Skeletal muscle satellite cell (primary cell): ENCODE measurements at regions not wholly inside any gene's neighbourhood (a gene's known extent, or its start where the extent isn't known, plus 50 kb on each side); places are given as distances from the start of the nearest gene placed in this dataset.

Experiments
- H3K27me3 ChIP-seq: 2 replicates; pipeline ENCODE4 v1.7.0; 2013; ENCODE audit warnings: low read length; ENCODE audit not compliant: control insufficient read depth, insufficient read depth
- H3K36me3 ChIP-seq: 2 replicates; pipeline ENCODE4 v1.7.0; 2013; ENCODE audit warnings: mild to moderate bottlenecking, control low read depth, low read length; ENCODE audit not compliant: insufficient read depth
- H3K4me1 ChIP-seq: 2 replicates; pipeline ENCODE4 v1.7.0; 2013; ENCODE audit warnings: low read length; ENCODE audit not compliant: control insufficient read depth, insufficient read depth
- H3K4me2 ChIP-seq: 2 replicates; pipeline ENCODE4 v1.7.0; 2013; ENCODE audit warnings: mild to moderate bottlenecking, low read length
- H3K4me3 ChIP-seq: 2 replicates; pipeline ENCODE4 v1.7.0; 2013; ENCODE audit warnings: low read length
- H3K9ac ChIP-seq: 2 replicates; pipeline ENCODE4 v1.7.0; 2013; ENCODE audit warnings: mild to moderate bottlenecking, low read depth, low read length, moderate library complexity
- H3K9me3 ChIP-seq: replicated peaks from 2 replicates; pipeline ENCODE4 v1.7.0; 2013; ENCODE audit warnings: mild to moderate bottlenecking, control low read depth, low read length

- Histone ChIP-seq H3K4me3 (no peak overlapping the region), H3K36me3 (no peaks in the 10 kb centered on the region), H3K4me2 (no peak overlapping the region), H3K4me1 (no peaks in the 10 kb centered on the region), H3K9ac (no peak overlapping the region), H3K9me3 (no peaks in the 10 kb centered on the region), H3K27me3 (no peaks in the 10 kb centered on the region)
These were observed 230.0 kb downstream of the TUSC7 start for GRCh38 chr3:116939550-116939949.

GRCh38 chr3:116940719-116941118 is 231.1 kb downstream of the TUSC7 start:
- Histone ChIP-seq H3K4me1 (no peaks in the 10 kb centered on the region), H3K27me3 (no peaks in the 10 kb centered on the region), H3K4me3 (no peak overlapping the region), H3K9me3 (no peaks in the 10 kb centered on the region), H3K36me3 (no peaks in the 10 kb centered on the region), H3K4me2 (no peak overlapping the region), H3K9ac (no peak overlapping the region)

GRCh38 chr3:116946376-116946775 is 236.8 kb downstream of the TUSC7 start:
- no peak overlapping the region for H3K4me2 ChIP-seq
- H3K4me1 ChIP-seq = no peaks in the 10 kb centered on the region
- no peaks in the 10 kb centered on the region for H3K36me3 ChIP-seq
- no peaks in the 10 kb centered on the region for H3K27me3 ChIP-seq
- no peak overlapping the region for H3K4me3 ChIP-seq
- H3K9ac ChIP-seq = no peak overlapping the region
- no peaks in the 10 kb centered on the region for H3K9me3 ChIP-seq

GRCh38 chr3:116947148-116947547 is 237.6 kb downstream of the TUSC7 start:
- Histone ChIP-seq H3K27me3 (no peaks in the 10 kb centered on the region), H3K36me3 (no peaks in the 10 kb centered on the region), H3K9me3 (no peaks in the 10 kb centered on the region), H3K4me3 (no peak overlapping the region), H3K9ac (no peak overlapping the region), H3K4me2 (no peak overlapping the region), H3K4me1 (no peaks in the 10 kb centered on the region)

GRCh38 chr3:116947809-116948208 is 238.2 kb downstream of the TUSC7 start:
- H3K4me1 ChIP-seq = no peaks in the 10 kb centered on the region
- no peak overlapping the region for H3K9ac ChIP-seq
- no peak overlapping the region for H3K4me2 ChIP-seq
- H3K27me3 ChIP-seq = no peaks in the 10 kb centered on the region
- no peaks in the 10 kb centered on the region for H3K36me3 ChIP-seq
- no peak overlapping the region for H3K4me3 ChIP-seq
- H3K9me3 ChIP-seq = no peaks in the 10 kb centered on the region

GRCh38 chr3:116950301-116951055 is 240.9 kb downstream of the TUSC7 start:
- no peaks in the 10 kb centered on the region for H3K27me3 ChIP-seq
- no peaks in the 10 kb centered on the region for H3K4me1 ChIP-seq

DNA sequence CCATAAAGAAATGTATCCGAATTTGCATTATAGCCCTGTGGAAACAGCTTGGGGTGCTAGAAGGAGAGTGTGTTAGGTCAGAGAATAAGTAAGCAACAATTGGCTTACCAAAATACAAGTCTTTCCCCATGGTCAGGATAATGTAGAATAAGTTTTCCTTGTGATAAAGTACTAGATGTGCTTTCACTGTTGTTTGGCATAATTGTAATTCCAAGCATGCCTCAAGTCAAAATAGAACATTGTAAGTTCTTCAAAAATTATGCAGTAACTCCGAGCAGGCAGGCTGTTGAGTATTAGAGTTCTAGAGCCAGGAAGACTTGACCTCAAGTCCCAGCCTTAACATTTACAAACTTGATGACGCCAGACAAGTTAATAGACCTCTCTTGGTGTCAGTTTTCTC is 242.0 kb downstream of the TUSC7 start:
- Histone ChIP-seq H3K36me3 (no peaks in the 10 kb centered on the region), H3K4me2 (no peak overlapping the region), H3K4me1 (no peaks in the 10 kb centered on the region), H3K27me3 (no peaks in the 10 kb centered on the region), H3K4me3 (no peak overlapping the region), H3K9me3 (no peaks in the 10 kb centered on the region), H3K9ac (no peak overlapping the region)

More at GRCh38 chr3:116950301-116951055, 240.9 kb downstream of the TUSC7 start:
- H3K9ac ChIP-seq = no peak overlapping the region
- H3K36me3 ChIP-seq = no peaks in the 10 kb centered on the region
- no peak overlapping the region for H3K4me2 ChIP-seq
- no peak overlapping the region for H3K4me3 ChIP-seq
- no peaks in the 10 kb centered on the region for H3K9me3 ChIP-seq

DNA sequence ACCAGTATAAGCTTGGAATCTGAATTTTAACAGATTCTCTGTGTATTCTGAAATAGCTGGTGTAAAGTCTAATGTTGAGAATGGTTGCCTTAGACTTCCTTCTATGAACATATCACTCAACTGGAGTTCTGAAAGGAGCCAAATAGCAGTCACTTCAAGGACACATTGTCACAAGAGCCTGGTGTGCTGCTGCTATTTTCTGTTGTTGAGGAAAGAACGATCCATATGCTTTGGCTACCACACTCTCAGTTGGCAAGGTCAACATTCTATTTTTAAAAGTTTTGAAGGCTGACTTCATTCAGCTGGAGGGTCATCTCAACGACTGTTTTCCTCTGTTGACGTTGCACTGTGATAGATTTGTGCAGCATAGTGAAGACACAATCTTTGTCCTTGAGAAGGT is 248.7 kb downstream of the TUSC7 start:
- Histone ChIP-seq H3K27me3 (no peaks in the 10 kb centered on the region), H3K4me2 (no peak overlapping the region), H3K9me3 (no peaks in the 10 kb centered on the region), H3K4me1 (no peaks in the 10 kb centered on the region), H3K4me3 (no peak overlapping the region), H3K36me3 (no peaks in the 10 kb centered on the region), H3K9ac (no peak overlapping the region)

DNA sequence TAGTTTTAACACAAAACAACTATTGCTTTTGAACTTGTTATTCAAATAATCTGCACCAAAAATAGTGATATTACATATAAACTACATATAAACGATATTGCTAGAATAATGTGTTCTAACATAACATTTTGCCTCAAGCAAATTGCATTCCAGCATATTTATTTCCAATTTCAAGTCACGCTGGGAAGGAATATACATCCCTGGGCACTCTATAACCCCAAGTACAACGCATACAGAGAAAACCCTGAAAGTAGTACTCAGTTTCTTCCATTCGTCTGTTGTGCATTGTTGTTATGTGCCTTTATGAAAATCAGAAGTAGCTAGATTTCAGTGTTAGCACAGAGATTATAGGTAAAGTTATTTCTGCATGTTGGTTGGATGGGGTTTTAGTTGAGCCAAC is 251.5 kb downstream of the TUSC7 start:
- H3K4me1 ChIP-seq = no peaks in the 10 kb centered on the region
- no peaks in the 10 kb centered on the region for H3K27me3 ChIP-seq
- no peaks in the 10 kb centered on the region for H3K36me3 ChIP-seq
- H3K9me3 ChIP-seq = no peaks in the 10 kb centered on the region
- no peak overlapping the region for H3K4me3 ChIP-seq
- no peak overlapping the region for H3K4me2 ChIP-seq
- H3K9ac ChIP-seq = no peak overlapping the region

GRCh38 chr3:116963802-116964201 is 254.2 kb downstream of the TUSC7 start:
- Histone ChIP-seq H3K9ac (no peak overlapping the region), H3K4me2 (no peak overlapping the region), H3K4me3 (no peak overlapping the region), H3K4me1 (no peaks in the 10 kb centered on the region), H3K9me3 (no peaks in the 10 kb centered on the region), H3K27me3 (no peaks in the 10 kb centered on the region), H3K36me3 (no peaks in the 10 kb centered on the region)

- H3K4me3 ChIP-seq = no peak overlapping the region
These were observed 257.1 kb downstream of the TUSC7 start for GRCh38 chr3:116966649-116967048.

GRCh38 chr3:116969135-116969534 is 259.6 kb downstream of the TUSC7 start:
- H3K36me3 ChIP-seq = no peaks in the 10 kb centered on the region
- no peaks in the 10 kb centered on the region for H3K4me1 ChIP-seq
- no peak overlapping the region for H3K4me3 ChIP-seq
- H3K9ac ChIP-seq = no peak overlapping the region
- H3K4me2 ChIP-seq = no peak overlapping the region
- no peaks in the 10 kb centered on the region for H3K9me3 ChIP-seq
- no peaks in the 10 kb centered on the region for H3K27me3 ChIP-seq

More at GRCh38 chr3:116966649-116967048, 257.1 kb downstream of the TUSC7 start:
- no peaks in the 10 kb centered on the region for H3K27me3 ChIP-seq
- H3K4me1 ChIP-seq = no peaks in the 10 kb centered on the region
- H3K36me3 ChIP-seq = no peaks in the 10 kb centered on the region
- no peaks in the 10 kb centered on the region for H3K9me3 ChIP-seq
- no peak overlapping the region for H3K9ac ChIP-seq
- no peak overlapping the region for H3K4me2 ChIP-seq
